Ishikawa (cell line): ENCODE measurements at regions not wholly inside any gene's neighbourhood (a gene's known extent, or its start where the extent isn't known, plus 50 kb on each side); places are given as distances from the start of the nearest gene placed in this dataset.

Experiments
- CEBPB ChIP-seq: IDR thresholded peaks from 2 replicates; pipeline ENCODE4 v1.6.1; 2012
- EP300 ChIP-seq: IDR thresholded peaks from 2 replicates; pipeline ENCODE4 v1.6.1; 2012; ENCODE audit warnings: borderline replicate concordance
- NFIC ChIP-seq: IDR thresholded peaks from 2 replicates; pipeline ENCODE4 v1.6.1; 2012
- RAD21 ChIP-seq: IDR thresholded peaks from 2 replicates; pipeline ENCODE4 v1.6.1; 2012; ENCODE audit warnings: low read depth
- TEAD4 ChIP-seq: IDR thresholded peaks from 2 replicates; pipeline ENCODE4 v1.6.1; 2012
- YY1 ChIP-seq: IDR thresholded peaks from 2 replicates; pipeline ENCODE4 v1.6.1; 2012; ENCODE audit warnings: low read depth
- TF ChIP-seq, protein P1 (sequence below): IDR thresholded peaks from 2 replicates; pipeline ENCODE4 v1.6.1; 2012
- TF ChIP-seq, protein P2 (sequence below): IDR thresholded peaks from 2 replicates; pipeline ENCODE4 v1.6.1; 2012
- TF ChIP-seq, protein P3 (sequence below): IDR thresholded peaks from 2 replicates; pipeline ENCODE4 v1.6.1; 2012; ENCODE audit warnings: low read depth, mild to moderate bottlenecking

- TF ChIP-seq EP300 (no peak), RAD21 (no peak), NFIC (no peak), CEBPB (no peak), TEAD4 (no peak), YY1 (no peak)
- TF ChIP-seq, protein P1, sequence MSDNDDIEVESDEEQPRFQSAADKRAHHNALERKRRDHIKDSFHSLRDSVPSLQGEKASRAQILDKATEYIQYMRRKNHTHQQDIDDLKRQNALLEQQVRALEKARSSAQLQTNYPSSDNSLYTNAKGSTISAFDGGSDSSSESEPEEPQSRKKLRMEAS = no peak
- TF ChIP-seq, protein P2, sequence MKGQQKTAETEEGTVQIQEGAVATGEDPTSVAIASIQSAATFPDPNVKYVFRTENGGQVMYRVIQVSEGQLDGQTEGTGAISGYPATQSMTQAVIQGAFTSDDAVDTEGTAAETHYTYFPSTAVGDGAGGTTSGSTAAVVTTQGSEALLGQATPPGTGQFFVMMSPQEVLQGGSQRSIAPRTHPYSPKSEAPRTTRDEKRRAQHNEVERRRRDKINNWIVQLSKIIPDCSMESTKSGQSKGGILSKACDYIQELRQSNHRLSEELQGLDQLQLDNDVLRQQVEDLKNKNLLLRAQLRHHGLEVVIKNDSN = no peak
- TF ChIP-seq, protein P3, sequence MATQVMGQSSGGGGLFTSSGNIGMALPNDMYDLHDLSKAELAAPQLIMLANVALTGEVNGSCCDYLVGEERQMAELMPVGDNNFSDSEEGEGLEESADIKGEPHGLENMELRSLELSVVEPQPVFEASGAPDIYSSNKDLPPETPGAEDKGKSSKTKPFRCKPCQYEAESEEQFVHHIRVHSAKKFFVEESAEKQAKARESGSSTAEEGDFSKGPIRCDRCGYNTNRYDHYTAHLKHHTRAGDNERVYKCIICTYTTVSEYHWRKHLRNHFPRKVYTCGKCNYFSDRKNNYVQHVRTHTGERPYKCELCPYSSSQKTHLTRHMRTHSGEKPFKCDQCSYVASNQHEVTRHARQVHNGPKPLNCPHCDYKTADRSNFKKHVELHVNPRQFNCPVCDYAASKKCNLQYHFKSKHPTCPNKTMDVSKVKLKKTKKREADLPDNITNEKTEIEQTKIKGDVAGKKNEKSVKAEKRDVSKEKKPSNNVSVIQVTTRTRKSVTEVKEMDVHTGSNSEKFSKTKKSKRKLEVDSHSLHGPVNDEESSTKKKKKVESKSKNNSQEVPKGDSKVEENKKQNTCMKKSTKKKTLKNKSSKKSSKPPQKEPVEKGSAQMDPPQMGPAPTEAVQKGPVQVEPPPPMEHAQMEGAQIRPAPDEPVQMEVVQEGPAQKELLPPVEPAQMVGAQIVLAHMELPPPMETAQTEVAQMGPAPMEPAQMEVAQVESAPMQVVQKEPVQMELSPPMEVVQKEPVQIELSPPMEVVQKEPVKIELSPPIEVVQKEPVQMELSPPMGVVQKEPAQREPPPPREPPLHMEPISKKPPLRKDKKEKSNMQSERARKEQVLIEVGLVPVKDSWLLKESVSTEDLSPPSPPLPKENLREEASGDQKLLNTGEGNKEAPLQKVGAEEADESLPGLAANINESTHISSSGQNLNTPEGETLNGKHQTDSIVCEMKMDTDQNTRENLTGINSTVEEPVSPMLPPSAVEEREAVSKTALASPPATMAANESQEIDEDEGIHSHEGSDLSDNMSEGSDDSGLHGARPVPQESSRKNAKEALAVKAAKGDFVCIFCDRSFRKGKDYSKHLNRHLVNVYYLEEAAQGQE = no peak
Observed at GRCh38 chr10:61564444-61564843, 98.3 kb upstream of the CABCOCO1 start.
